ENCODE measurements at regions not wholly inside any gene's neighbourhood (a gene's known extent, or its start where the extent isn't known, plus 50 kb on each side); places are given as distances from the start of the nearest gene placed in this dataset.

GRCh38 chr1:234985007-234985370 is 143.6 kb downstream of the TOMM20 start:
- ATAC-seq (ENCODE audit: low FRiP score): no peak

GRCh38 chr1:234983564-234984238 is 144.9 kb downstream of the TOMM20 start:
- ATAC-seq (ENCODE audit: low FRiP score) (no peak), DNase-seq (ENCODE audit: low spot score) (no peak)
- TF ChIP-seq CTCF (IDR thresholded peaks at IDR 0.05): no peak

More at GRCh38 chr1:234985007-234985370, 143.6 kb downstream of the TOMM20 start:
- TF ChIP-seq CTCF (IDR thresholded peaks at IDR 0.05): no peak
- no peak for DNase-seq (ENCODE audit: low spot score)

GRCh38 chr1:234981758-234982157 is 146.9 kb downstream of the TOMM20 start:
- ATAC-seq (ENCODE audit: low FRiP score) (no peak), DNase-seq (ENCODE audit: low spot score) (no peak)
- no peak for TF ChIP-seq CTCF (IDR thresholded peaks at IDR 0.05)

GRCh38 chr1:234980645-234981396 is 147.8 kb downstream of the TOMM20 start:
- no peak for TF ChIP-seq CTCF (IDR thresholded peaks at IDR 0.05)
- ATAC-seq (ENCODE audit: low FRiP score) (peak; percentile 87), DNase-seq (ENCODE audit: low spot score) (peak; percentile 70)

- ATAC-seq (ENCODE audit: low FRiP score) (no peak), DNase-seq (ENCODE audit: low spot score) (no peak)
- TF ChIP-seq CTCF (IDR thresholded peaks at IDR 0.05): no peak
Measured at GRCh38 chr1:234980291-234980644, 148.4 kb downstream of the TOMM20 start.

GRCh38 chr1:234979296-234980279 is 149.0 kb downstream of the TOMM20 start:
- TF ChIP-seq CTCF (IDR thresholded peaks at IDR 0.05): no peak
- ATAC-seq (ENCODE audit: low FRiP score) (no peak), DNase-seq (ENCODE audit: low spot score) (no peak)
